Ishikawa (cell line): ENCODE measurements at regions not wholly inside any gene's neighbourhood (a gene's known extent, or its start where the extent isn't known, plus 50 kb on each side); places are given as distances from the start of the nearest gene placed in this dataset.

Source experiments
- CEBPB ChIP-seq: IDR thresholded peaks from 2 replicates; pipeline ENCODE4 v1.6.1; 2012
- CREB1 ChIP-seq: IDR thresholded peaks from 2 replicates; pipeline ENCODE4 v1.6.1; 2012; ENCODE audit warnings: low read depth
- EGR1 ChIP-seq: IDR thresholded peaks from 2 replicates; pipeline ENCODE4 v1.6.1; 2012
- EP300 ChIP-seq: IDR thresholded peaks from 2 replicates; pipeline ENCODE4 v1.6.1; 2012; ENCODE audit warnings: borderline replicate concordance
- FOXM1 ChIP-seq: IDR thresholded peaks from 2 replicates; pipeline ENCODE4 v1.6.1; 2012; ENCODE audit warnings: low read depth, borderline replicate concordance
- NFIC ChIP-seq: IDR thresholded peaks from 2 replicates; pipeline ENCODE4 v1.6.1; 2012
- RAD21 ChIP-seq: IDR thresholded peaks from 2 replicates; pipeline ENCODE4 v1.6.1; 2012; ENCODE audit warnings: low read depth
- TAF1 ChIP-seq: IDR thresholded peaks from 2 replicates; pipeline ENCODE4 v1.6.1; 2012; ENCODE audit warnings: low read depth, mild to moderate bottlenecking
- TCF12 ChIP-seq: IDR thresholded peaks from 2 replicates; pipeline ENCODE4 v1.6.1; 2012; ENCODE audit warnings: low read depth
- TEAD4 ChIP-seq: IDR thresholded peaks from 2 replicates; pipeline ENCODE4 v1.6.1; 2012
- YY1 ChIP-seq: IDR thresholded peaks from 2 replicates; pipeline ENCODE4 v1.6.1; 2012; ENCODE audit warnings: low read depth
- ZBTB7A ChIP-seq: IDR thresholded peaks from 2 replicates; pipeline ENCODE4 v1.6.1; 2012; ENCODE audit warnings: low read depth
- TF ChIP-seq, protein P1 (sequence below): IDR thresholded peaks from 2 replicates; pipeline ENCODE4 v1.6.1; 2012
- TF ChIP-seq, protein P2 (sequence below): IDR thresholded peaks from 2 replicates; pipeline ENCODE4 v1.6.1; 2012; ENCODE audit warnings: low read depth, mild to moderate bottlenecking
- TF ChIP-seq, protein P3 (sequence below): IDR thresholded peaks from 2 replicates; pipeline ENCODE4 v1.6.1; 2012

DNA sequence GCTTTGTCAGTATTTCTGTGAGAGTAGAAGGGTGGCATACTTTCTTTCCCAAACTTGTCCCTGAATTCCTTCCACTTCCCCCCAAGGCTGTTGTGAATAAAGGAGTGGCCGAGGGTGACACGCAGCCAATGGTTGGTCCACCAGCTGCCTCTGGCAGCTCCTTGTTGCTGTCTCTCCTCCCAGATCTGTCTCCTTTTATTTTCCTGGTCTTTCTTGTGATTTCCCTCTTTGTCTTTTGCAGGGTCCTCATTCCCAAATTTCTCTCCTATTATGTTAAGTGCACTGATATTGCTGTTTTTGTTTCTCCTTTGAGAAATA is 137.5 kb upstream of the HMHB1 start:
- TF ChIP-seq TEAD4: no peak

DNA sequence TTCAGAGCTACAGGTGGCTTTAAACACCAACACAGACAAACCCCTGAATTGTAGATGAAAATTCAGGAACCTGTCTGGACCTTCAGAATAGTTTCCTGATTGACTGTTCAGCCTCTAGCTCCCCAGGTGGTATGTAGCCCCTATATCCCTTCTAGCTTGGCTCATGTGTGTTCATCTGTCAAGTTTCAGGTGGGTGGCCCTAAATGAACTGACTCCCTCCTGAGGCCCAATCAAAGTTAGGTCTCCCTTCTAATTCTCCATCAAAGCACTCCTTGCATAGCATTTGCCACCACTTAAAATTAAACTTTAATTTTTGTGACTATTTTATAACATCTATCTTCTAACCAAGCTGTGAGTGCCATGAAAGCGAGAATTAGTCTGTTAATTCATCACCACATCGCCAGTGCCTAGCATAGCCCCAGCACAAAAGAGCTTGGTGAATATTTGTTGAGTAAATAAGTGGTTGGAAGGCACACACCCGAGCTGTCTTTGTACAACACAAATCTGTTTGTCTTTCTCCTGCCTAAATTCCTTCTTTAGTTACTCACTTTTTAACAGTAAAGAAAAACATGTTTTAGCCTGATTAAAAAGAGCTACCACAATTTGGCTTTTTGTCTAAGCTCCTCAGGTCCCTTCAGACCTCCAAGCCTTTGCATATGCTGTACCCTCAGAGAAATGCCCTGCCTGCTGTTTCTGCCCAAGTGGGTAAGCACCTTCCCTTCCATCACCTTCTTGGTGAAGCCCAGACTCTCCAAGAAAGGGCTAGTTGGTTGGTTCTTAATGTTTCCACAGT is 138.1 kb upstream of the HMHB1 start:
- no peak for TF ChIP-seq EP300
- TF ChIP-seq, protein P1, sequence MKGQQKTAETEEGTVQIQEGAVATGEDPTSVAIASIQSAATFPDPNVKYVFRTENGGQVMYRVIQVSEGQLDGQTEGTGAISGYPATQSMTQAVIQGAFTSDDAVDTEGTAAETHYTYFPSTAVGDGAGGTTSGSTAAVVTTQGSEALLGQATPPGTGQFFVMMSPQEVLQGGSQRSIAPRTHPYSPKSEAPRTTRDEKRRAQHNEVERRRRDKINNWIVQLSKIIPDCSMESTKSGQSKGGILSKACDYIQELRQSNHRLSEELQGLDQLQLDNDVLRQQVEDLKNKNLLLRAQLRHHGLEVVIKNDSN: no peak
- no peak for TF ChIP-seq YY1
- TF ChIP-seq, protein P2, sequence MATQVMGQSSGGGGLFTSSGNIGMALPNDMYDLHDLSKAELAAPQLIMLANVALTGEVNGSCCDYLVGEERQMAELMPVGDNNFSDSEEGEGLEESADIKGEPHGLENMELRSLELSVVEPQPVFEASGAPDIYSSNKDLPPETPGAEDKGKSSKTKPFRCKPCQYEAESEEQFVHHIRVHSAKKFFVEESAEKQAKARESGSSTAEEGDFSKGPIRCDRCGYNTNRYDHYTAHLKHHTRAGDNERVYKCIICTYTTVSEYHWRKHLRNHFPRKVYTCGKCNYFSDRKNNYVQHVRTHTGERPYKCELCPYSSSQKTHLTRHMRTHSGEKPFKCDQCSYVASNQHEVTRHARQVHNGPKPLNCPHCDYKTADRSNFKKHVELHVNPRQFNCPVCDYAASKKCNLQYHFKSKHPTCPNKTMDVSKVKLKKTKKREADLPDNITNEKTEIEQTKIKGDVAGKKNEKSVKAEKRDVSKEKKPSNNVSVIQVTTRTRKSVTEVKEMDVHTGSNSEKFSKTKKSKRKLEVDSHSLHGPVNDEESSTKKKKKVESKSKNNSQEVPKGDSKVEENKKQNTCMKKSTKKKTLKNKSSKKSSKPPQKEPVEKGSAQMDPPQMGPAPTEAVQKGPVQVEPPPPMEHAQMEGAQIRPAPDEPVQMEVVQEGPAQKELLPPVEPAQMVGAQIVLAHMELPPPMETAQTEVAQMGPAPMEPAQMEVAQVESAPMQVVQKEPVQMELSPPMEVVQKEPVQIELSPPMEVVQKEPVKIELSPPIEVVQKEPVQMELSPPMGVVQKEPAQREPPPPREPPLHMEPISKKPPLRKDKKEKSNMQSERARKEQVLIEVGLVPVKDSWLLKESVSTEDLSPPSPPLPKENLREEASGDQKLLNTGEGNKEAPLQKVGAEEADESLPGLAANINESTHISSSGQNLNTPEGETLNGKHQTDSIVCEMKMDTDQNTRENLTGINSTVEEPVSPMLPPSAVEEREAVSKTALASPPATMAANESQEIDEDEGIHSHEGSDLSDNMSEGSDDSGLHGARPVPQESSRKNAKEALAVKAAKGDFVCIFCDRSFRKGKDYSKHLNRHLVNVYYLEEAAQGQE: no peak
- TF ChIP-seq TAF1: no peak
- no peak for TF ChIP-seq FOXM1
- no peak for TF ChIP-seq ZBTB7A

DNA sequence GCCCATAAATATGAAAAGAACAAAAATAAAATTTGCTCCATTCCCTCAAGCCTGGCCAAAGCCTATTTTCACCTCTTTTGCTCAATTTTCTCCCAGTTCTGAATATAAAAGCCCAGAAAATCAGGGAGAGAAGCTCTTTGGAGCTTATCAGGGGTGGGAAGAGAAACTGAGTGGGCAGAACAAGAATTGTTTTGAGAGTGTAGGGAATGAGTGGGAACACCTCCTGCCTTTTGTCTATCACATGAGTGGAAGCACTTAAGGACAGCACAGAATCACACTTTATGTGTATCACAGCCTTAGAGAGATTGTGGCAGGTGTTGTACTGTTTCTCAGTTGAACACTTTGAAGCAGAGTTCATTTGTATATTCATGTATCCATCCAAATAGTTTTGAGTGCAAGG is 139.2 kb upstream of the HMHB1 start:
- TF ChIP-seq FOXM1: no peak
- TF ChIP-seq, protein P2: no peak
- TF ChIP-seq, protein P3, sequence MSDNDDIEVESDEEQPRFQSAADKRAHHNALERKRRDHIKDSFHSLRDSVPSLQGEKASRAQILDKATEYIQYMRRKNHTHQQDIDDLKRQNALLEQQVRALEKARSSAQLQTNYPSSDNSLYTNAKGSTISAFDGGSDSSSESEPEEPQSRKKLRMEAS: no peak
- no peak for TF ChIP-seq TEAD4
- no peak for TF ChIP-seq ZBTB7A
- TF ChIP-seq TCF12: no peak
- TF ChIP-seq CEBPB: no peak
- TF ChIP-seq NFIC: no peak
- TF ChIP-seq EGR1: no peak
- no peak for TF ChIP-seq RAD21
- TF ChIP-seq CREB1: no peak

DNA sequence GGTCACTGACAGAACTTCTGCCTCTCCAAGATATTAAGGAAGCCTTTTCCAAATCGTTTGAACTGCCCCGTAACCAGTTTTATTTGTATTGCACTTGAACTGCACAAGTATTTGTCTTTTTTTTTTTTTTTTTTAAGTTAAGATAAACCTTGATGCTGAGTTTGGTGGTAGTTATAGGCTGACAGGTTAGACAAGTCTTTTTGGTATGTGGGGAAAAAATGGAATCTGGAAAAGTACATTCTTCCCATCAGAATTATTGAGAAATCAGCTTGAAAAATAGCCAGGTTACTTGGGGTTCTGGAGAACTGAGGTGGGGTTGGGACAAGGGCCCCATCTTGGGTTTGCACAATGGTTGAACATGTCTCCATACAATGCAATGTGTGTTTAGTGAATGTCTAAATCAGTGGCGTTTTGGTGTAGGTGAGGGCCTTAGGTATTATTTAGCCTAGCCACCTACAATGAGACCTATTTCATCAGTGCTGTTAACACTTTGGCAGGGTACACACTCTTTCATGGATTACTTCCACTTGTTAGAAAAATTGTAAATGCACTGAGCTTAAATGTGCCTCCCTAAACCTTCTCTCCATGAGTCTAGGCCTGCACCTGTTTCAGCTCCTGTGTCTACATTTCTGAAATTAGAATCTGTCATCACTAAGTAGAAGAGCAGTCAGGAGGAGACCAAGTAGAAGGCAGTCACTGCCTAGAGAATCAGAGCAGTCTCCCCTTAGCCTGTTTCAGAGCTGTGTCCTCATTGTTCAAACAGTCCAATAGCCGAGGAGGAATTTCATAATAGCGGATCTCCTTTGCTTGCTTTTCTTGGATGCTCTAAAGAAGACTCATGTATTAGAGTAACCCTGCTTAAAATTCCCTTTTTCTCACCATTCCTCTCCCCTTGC is 140.0 kb upstream of the HMHB1 start:
- TF ChIP-seq, protein P3: no peak
- TF ChIP-seq CREB1 (no peak), TCF12 (no peak), TEAD4 (no peak), EGR1 (no peak), NFIC (no peak), FOXM1 (no peak), RAD21 (no peak), TAF1 (no peak), YY1 (no peak), EP300 (no peak), ZBTB7A (no peak), CEBPB (no peak)
- TF ChIP-seq, protein P1: no peak
- TF ChIP-seq, protein P2: no peak
